HG03060 (cell line): ENCODE measurements at regions not wholly inside any gene's neighbourhood (a gene's known extent, or its start where the extent isn't known, plus 50 kb on each side); places are given as distances from the start of the nearest gene placed in this dataset.

Experiments used
- ATAC-seq: cut with Tn5 transposase; IDR thresholded peaks from one replicate; pipeline ENCODE4 v1.9.1; 2021; ENCODE audit warnings: low read depth, moderate number of reproducible peaks; ENCODE audit not compliant: unreplicated experiment

- no peak for ATAC-seq
These were observed 228.5 kb downstream of the RHOU start for GRCh38 chr1:228963795-228964177.

- ATAC-seq: no peak
These were observed 229.2 kb downstream of the RHOU start for GRCh38 chr1:228964178-228965089.

GRCh38 chr1:228968891-228969606, 233.8 kb downstream of the RHOU start:
- ATAC-seq: no peak

- no peak for ATAC-seq
These were observed 234.9 kb downstream of the RHOU start for GRCh38 chr1:228969953-228970800.

GRCh38 chr1:228972576-228972975, 237.3 kb downstream of the RHOU start:
- no peak for ATAC-seq

GRCh38 chr1:228974273-228974672, 239.0 kb downstream of the RHOU start:
- no peak for ATAC-seq

- no peak for ATAC-seq
These were observed 240.1 kb downstream of the RHOU start for GRCh38 chr1:228975238-228975907.

GRCh38 chr1:228976316-228976715, 241.0 kb downstream of the RHOU start:
- ATAC-seq: no peak

GRCh38 chr1:228977307-228977706, 242.0 kb downstream of the RHOU start:
- ATAC-seq: no peak

GRCh38 chr1:228977741-228978140, 242.5 kb downstream of the RHOU start:
- ATAC-seq: no peak

- no peak for ATAC-seq
These were observed 243.4 kb downstream of the RHOU start for GRCh38 chr1:228978484-228979324.

- ATAC-seq: no peak
These were observed 244.0 kb downstream of the RHOU start for GRCh38 chr1:228979325-228979699.

GRCh38 chr1:228979774-228980173, 244.5 kb downstream of the RHOU start:
- ATAC-seq: no peak

- no peak for ATAC-seq
These were observed 245.1 kb downstream of the RHOU start for GRCh38 chr1:228980232-228980937.

GRCh38 chr1:228982637-228983036, 247.4 kb downstream of the RHOU start:
- no peak for ATAC-seq

GRCh38 chr1:228983231-228983660, 248.0 kb downstream of the RHOU start:
- ATAC-seq: no peak

- no peak for ATAC-seq
These were observed 248.4 kb downstream of the RHOU start for GRCh38 chr1:228983661-228984060.

GRCh38 chr1:228984107-228984506, 248.8 kb downstream of the RHOU start:
- no peak for ATAC-seq
